ENCODE measurements at regions not wholly inside any gene's neighbourhood (a gene's known extent, or its start where the extent isn't known, plus 50 kb on each side); places are given as distances from the start of the nearest gene placed in this dataset.
A peak's percentile ranks its signal among the peaks of the same experiment; 100 is the strongest.
"Not testable (repeated sequence)": the region's sequence is repeated elsewhere in the genome, so short reads cannot be mapped to it uniquely, and the experiment has no call there.

DNA sequence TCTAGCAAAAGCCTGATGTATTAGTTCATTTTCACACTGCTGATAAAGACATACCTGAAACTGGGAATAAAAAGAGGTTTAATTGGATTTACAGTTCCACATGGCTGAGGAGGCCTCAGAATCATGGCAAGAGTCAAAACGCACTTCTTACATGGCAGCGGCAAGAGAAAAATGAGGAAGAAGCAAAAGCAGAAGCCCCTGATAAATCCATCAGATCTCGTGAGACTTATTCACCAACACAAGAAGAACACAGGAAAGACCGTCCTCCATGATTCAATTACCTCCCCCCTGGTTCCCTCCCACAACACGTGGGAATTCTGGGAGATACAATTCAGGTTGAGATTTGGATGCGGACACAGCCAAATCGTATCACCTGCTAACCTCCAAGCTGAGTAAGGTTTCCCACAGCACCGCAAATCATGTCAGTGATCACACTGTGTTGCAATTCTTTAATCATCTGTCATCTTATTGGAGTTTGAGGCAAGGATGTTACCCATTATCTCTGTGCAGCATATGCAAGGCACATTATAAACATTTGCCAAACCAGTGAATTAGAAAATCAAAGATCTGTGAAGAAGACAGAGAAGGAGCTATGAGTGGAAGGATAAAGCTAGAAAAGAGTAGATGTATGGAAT, 128.5 kb downstream of the ZNF281 start:
- DNase-seq, result no peak

DNA sequence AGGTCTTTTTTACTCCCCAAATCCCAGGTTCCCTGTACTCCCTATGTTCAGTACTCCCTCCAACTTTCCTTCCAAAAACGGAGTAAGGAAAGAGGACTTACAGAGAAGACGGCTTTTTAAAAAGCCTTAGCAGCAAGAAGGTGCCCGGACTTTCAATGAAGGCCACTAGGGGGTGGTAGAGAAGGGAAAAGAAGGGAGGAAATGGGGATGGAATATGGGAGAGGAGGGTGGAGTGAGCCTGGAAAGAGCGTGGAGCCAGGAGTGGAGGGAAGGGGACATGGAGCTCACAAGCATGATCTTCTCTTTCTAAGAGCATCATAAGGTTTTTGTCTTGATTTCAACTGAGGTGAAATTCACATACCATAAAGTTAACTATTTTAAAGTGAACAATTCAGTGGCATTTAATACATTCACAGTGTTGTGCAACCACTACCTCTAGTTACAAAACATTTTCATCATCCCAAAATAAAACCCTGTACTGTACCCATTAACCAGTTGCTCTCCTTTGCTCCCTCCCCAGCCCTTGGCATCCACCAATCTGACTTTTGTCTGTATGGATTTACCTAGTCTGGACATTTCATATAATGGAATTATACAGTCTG, 129.9 kb downstream of the ZNF281 start:
- DNase-seq, result peak; percentile 29

GRCh38 chr1:200275816-200276453, 133.9 kb downstream of the ZNF281 start:
- no peak for DNase-seq

- no peak for DNase-seq
Observed at GRCh38 chr1:200275415-200275814, 134.4 kb downstream of the ZNF281 start.

GRCh38 chr1:200274116-200274515, 135.7 kb downstream of the ZNF281 start:
- DNase-seq, result no peak

DNA sequence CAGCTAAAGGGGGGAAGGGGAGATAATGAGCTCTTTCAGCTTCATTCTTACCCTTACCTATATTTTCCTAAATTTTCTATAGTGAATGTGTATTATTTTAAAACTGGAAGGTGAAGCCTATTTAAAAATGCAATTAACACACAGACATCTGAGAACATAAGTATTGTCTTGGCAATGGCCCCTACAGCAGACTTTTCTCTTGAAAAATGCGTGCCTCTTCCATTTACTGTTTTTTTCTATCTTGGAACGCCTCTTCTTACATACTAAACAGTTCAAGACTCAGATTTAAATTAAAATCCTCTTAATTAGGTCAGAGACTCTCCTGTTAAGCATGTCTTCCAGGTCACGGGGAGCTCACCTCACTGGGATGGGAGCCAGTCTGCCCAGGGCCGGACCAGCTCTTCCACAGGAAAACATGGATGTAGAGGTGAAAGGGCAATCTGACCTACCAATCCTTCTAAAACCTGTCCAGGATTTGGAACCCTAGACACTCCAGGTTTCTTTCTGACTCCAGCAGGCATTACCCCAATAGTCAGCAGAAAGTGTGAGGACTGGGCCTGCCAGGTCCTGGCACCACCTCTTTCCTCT, 137.3 kb downstream of the ZNF281 start:
- DNase-seq, result no peak

DNA sequence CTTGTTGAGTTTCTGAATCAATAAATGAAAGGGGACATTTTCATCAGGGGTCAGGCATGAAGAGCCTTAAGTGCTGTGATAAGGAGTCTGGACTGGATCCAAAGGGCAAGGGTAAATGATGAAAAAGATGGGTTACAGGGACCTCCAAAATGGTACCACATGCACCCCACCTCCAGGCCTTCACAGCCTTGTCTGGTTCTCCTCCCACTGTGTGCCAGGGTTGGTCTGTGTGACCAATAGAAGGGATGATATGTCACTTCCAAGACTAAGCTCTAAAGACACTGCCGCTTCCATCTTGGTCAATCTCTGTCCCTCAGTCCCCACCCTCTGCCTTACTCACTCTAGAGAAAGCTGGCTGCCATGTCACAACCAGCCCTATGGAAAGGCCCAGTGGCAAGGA, 140.6 kb downstream of the ZNF281 start:
- no peak for DNase-seq

DNA sequence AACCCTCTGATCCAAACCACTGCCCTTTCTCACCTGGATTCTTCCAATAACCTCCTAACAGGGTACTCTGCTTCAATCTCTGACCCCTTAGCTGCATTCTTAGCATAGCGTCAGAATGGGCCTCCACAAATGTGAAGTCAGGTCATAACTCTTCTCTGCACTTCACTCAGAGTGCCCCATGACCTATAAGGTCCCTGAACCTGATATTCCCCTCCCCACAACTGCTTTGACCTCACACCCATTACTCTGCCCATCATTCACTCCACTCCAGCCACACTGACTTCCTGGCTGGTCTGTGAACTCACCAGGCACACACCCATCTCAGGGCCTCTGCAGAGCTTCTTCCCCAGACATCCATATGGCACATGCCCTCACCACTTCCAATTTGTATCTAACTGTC, 141.9 kb downstream of the ZNF281 start:
- DNase-seq, result no peak

DNA sequence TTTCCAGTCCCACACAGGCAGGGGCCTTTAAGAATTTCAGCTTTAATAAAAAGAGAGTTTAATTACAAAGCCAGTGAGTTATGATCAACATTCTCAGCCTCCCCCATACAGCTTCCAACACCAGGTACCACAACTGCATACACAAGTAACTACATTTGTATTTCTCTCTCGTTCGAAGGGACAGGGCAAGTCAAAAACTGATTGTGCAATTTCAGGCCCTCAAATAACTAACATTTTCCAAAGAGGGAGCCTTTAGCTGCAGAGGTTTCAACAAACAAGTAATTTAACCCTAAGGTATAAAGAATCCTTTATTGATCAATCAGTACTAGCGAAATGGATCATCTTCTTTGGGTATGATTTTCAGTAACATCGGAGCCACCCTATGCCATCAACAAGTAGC, 142.4 kb downstream of the ZNF281 start:
- no peak for DNase-seq

- DNase-seq, result no peak
Observed at GRCh38 chr1:200266871-200267270, 143.0 kb downstream of the ZNF281 start.

DNA sequence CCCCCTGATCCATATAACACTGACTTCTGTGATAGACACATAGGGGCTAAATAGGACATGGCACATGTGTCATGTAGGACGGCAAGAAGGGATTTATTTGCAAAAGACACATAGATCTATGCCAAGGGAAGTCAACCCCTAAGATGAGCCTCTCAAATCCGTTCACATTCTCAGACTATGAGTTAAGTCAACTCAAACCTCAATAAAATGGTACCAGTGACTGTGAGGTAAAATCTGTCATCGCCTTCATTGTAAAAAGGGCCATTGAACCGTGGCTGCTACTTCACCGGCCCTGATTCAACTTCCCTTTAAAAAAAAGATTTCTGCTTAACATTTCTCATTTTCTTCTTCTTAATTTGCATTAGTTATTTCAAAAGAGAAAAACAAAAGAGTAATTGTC, 144.0 kb downstream of the ZNF281 start:
- no peak for DNase-seq

GRCh38 chr1:200265104-200265503, 144.7 kb downstream of the ZNF281 start:
- no peak for DNase-seq

GRCh38 chr1:200263203-200263602, 146.6 kb downstream of the ZNF281 start:
- DNase-seq, result no peak

- DNase-seq, result no peak
Observed at GRCh38 chr1:200262326-200262965, 147.4 kb downstream of the ZNF281 start.

DNA sequence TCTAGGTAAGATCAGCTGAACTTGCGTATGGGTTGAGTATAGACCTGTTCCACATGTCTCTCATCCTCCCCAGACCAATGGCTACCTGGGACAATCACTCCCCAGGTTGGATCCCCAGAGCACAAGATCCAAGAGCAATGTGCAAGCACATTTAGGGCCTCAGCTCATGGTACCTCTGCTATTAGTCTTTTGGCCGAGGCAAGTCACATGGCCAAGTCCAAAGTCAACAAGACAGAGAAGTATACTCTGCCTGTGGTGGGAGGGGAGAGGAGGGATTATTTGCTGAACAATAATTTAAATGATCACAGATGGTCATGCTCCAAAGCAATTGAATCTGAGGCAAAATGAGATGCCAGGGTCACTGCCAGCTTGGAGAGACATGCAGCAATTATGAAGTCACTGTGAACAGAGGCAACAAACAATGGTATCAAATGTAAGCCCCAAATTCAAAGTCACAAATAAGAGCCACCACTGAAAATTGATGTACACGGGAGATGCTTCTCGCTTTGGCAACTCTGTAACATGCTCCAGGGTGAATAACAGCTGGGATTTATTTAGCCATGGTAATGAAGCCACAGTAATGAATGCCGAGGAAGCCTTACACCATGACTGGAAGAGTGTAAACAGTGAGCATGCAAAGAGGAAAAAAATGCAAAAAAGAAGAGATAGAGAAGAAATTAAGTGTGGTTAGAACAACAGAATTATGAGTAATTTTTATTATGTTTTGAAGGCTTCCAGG, 149.1 kb downstream of the ZNF281 start:
- peak; percentile 32 for DNase-seq

DNA sequence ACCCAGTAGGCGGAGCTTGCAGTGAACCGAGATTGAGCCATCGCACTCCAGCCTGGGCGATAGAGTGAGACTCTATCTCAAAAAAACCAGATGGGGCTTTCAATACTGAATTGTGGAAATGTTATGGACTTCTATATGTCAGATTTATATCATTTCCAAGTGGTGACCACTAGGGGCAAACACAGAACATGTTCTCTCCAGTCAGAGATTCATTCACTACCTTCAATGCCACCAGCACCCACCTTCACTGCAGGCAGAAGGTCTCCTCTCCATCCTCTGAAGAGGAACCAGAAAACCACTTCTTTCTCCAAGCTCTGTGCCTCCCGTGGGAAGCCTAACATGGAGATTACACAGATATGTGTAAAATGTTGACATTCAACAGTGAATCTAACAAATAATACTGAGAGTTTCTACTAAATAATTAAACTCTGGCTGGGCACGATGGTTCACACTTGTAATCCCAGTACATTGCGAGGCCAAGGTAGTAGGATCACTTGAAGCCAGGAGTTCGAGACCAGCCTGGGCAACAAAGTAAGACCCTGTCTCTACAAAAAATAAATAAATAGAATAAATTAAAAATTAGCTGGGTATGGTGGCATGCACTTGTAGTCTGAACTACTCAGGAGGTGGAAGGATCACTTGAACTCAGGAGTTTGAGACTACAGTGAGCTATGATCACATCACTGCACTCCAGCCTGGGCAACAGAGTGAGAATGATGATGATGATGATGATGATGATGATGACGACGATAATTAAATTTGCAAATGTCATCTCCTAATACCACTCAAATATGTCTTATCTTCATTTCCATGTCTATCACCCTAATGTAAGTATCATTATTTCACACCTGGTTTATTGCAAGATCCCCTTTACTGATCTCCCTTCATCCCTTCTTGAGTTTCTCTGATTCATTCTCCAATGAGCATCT, 151.1 kb downstream of the ZNF281 start:
- no peak for DNase-seq

- no peak for DNase-seq
Observed at GRCh38 chr1:200257235-200257634, 152.6 kb downstream of the ZNF281 start.

DNA sequence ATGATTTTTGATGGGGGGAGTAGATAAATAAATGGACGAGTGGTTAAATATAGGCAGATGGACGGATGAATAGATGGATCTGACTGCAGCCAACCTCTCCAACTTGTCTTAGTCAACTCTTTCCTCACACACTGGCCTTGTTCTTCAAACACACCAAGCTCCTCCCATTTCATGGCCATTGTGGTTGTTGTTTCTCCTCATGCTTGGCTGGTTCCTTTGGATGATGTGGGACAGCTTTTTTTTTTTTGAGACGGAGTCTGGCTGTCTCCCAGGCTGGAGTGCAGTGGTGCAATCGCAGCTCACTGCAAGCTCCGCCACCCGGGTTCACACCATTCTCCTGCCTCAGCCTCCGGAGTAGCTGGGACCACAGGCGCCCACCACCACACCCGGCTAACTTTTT, 155.2 kb downstream of the ZNF281 start:
- not testable (repeated sequence) for DNase-seq

DNA sequence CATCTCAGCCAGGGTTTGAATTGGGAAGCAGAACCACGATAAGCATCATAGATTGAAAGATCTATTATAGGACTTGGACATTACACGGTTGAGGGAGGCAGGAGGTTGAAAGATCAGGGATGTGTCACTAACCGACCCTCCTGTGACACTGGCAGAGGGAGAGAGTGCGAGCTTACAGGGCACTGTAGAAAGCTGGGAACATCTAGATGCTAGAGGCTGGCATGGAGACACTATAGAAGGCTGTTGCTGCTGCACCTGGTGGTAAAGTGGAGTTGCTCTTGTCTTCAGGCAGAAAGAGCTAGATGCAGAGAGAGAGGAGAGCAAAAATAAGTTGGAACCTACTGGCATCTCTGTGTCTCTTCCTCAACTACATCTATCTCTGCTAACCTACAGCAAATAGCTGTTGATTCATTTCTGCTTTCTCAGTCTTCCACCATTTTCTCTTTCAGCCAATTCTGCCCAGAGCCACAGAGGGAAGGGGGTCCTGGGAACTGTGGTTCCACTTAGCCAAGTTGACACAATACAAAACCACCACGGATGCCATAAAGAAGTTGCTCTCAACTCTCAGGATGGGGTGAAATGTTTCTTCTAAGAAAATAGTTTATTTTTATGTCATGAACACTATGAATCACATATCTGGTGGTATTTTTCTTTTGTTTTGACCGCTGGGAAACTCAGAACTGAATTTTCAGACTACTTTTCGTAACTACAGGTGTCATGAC, 155.9 kb downstream of the ZNF281 start:
- no peak for DNase-seq

DNA sequence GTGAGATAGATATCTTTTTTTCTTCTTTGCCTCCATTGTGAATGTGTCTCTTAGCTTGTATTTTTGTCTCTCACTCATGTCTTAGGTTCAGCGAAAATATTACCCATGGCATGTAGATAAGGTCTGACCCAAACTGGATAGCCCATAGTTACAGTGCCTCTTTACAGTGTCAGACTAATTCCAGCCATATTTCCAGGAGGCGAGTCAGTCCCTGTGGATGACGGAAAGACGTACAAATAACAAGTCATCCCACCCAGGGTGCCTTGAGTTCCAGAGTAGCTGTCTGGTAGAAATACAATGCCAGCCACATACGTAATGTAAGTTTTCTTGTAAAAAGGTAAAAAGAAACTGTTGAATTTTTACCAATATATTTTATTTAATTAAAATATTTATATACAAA, 157.3 kb downstream of the ZNF281 start:
- no peak for DNase-seq

DNA sequence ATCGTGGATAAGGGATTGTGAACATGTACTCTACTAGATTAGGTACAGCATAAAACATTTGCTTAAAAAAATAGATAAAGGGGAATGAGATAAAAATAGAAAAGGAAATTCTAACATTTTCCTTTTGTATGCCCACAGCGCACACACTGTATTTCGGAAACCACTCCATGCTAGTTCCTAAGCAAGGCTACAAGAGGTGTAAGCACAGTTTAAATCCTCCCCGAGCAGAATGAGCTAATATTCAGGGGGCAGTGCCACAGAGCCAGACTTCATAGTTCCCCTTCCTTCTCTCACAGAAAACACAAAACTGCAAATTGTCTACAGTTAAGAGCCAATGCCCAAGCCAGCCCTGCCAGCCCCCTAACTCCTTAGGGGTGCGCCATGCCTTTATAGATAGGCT, 159.4 kb downstream of the ZNF281 start:
- no peak for DNase-seq
